GM19238 (cell line): ENCODE measurements at regions not wholly inside any gene's neighbourhood (a gene's known extent, or its start where the extent isn't known, plus 50 kb on each side); places are given as distances from the start of the nearest gene placed in this dataset.

Source experiments
- DNase-seq: peaks from one replicate; pipeline ENCODE4 v3.0.0; 2011; ENCODE audit warnings: low spot score; ENCODE audit not compliant: insufficient read length

GRCh38 chr3:110738531-110738930 is 333.1 kb upstream of the NECTIN3 start:
- no peak for DNase-seq

GRCh38 chr3:110741891-110742290 is 329.7 kb upstream of the NECTIN3 start:
- no peak for DNase-seq

GRCh38 chr3:110743202-110743601 is 328.4 kb upstream of the NECTIN3 start:
- no peak for DNase-seq

GRCh38 chr3:110743984-110744383 is 327.6 kb upstream of the NECTIN3 start:
- no peak for DNase-seq

GRCh38 chr3:110744723-110745122 is 326.9 kb upstream of the NECTIN3 start:
- DNase-seq: no peak

- DNase-seq: no peak
Measured at GRCh38 chr3:110749006-110749405, 322.6 kb upstream of the NECTIN3 start.

- DNase-seq: no peak
Measured at GRCh38 chr3:110750201-110750600, 321.4 kb upstream of the NECTIN3 start.

GRCh38 chr3:110752307-110752706 is 319.3 kb upstream of the NECTIN3 start:
- no peak for DNase-seq

- no peak for DNase-seq
Measured at GRCh38 chr3:110753516-110753915, 318.1 kb upstream of the NECTIN3 start.

GRCh38 chr3:110754212-110754916 is 317.3 kb upstream of the NECTIN3 start:
- no peak for DNase-seq

- no peak for DNase-seq
Measured at GRCh38 chr3:110755345-110755744, 316.3 kb upstream of the NECTIN3 start.

- DNase-seq: no peak
Measured at GRCh38 chr3:110756705-110757104, 314.9 kb upstream of the NECTIN3 start.

- no peak for DNase-seq
Measured at GRCh38 chr3:110758208-110758607, 313.4 kb upstream of the NECTIN3 start.

GRCh38 chr3:110767156-110767555 is 304.5 kb upstream of the NECTIN3 start:
- DNase-seq: no peak

GRCh38 chr3:110767838-110768237 is 303.8 kb upstream of the NECTIN3 start:
- no peak for DNase-seq

- DNase-seq: no peak
Measured at GRCh38 chr3:110773413-110773954, 298.1 kb upstream of the NECTIN3 start.

GRCh38 chr3:110774496-110775265 is 296.9 kb upstream of the NECTIN3 start:
- DNase-seq: no peak

GRCh38 chr3:110779581-110779980 is 292.0 kb upstream of the NECTIN3 start:
- DNase-seq: no peak

GRCh38 chr3:110783541-110783940 is 288.1 kb upstream of the NECTIN3 start:
- no peak for DNase-seq

- no peak for DNase-seq
Measured at GRCh38 chr3:110788794-110789193, 282.8 kb upstream of the NECTIN3 start.

GRCh38 chr3:110789315-110789714 is 282.3 kb upstream of the NECTIN3 start:
- DNase-seq: no peak

- no peak for DNase-seq
Measured at GRCh38 chr3:110790631-110791030, 281.0 kb upstream of the NECTIN3 start.
